Neural crest cell (in vitro differentiated cells): ENCODE measurements at regions not wholly inside any gene's neighbourhood (a gene's known extent, or its start where the extent isn't known, plus 50 kb on each side); places are given as distances from the start of the nearest gene placed in this dataset.

Experiments
- DNase-seq: peaks from one replicate; pipeline ENCODE4 v3.0.0; 2021; ENCODE audit warnings: low read depth, mixed read lengths, low spot score
- H3K27ac Mint-ChIP-seq: one replicate; pipeline ENCODE4 v1.8.0; 2021; ENCODE audit warnings: mild to moderate bottlenecking, mixed read lengths; ENCODE audit not compliant: unreplicated experiment
- H3K27me3 Mint-ChIP-seq: 2 replicates; pipeline ENCODE4 v1.8.0; 2021; ENCODE audit warnings: low read depth, mild to moderate bottlenecking, mixed read lengths
- H3K36me3 Mint-ChIP-seq: 2 replicates; pipeline ENCODE4 v1.8.0; 2021; ENCODE audit warnings: low read depth, mild to moderate bottlenecking, mixed read lengths
- H3K4me1 Mint-ChIP-seq: 2 replicates; pipeline ENCODE4 v1.8.0; 2021; ENCODE audit warnings: mixed read lengths
- H3K4me3 Mint-ChIP-seq: one replicate; pipeline ENCODE4 v1.8.0; 2021; ENCODE audit warnings: mild to moderate bottlenecking, mixed read lengths
- H3K9me3 Mint-ChIP-seq: 2 replicates; pipeline ENCODE4 v1.8.0; 2021; ENCODE audit warnings: mixed read lengths
- CTCF ChIP-seq: fragments of 200-600 bp; sonication (generic); conservative IDR thresholded peaks from 2 replicates; pipeline ENCODE4 v1.5.0; 2021; ENCODE audit warnings: antibody characterized with exemption, mild to moderate bottlenecking

- H3K27ac Mint-ChIP-seq = no peak overlapping the region
- no peaks in the 10 kb centered on the region for H3K27me3 Mint-ChIP-seq
- H3K9me3 Mint-ChIP-seq = peaks cover 12% of the 10 kb centered on the region
- peaks cover 4% of the 10 kb centered on the region for H3K36me3 Mint-ChIP-seq
- no peak overlapping the region for H3K4me3 Mint-ChIP-seq
- H3K4me1 Mint-ChIP-seq = peaks cover 13% of the 10 kb centered on the region
- no peak for TF ChIP-seq CTCF
- no peak for DNase-seq
These were observed 52.1 kb upstream of the RGMB start for GRCh38 chr5:98721231-98721928.

GRCh38 chr5:98722188-98722587 lies 51.3 kb upstream of the RGMB start:
- no peak for DNase-seq
- Mint-ChIP-seq H3K27me3 (no peaks in the 10 kb centered on the region), H3K36me3 (peaks cover 4% of the 10 kb centered on the region), H3K9me3 (peaks cover 12% of the 10 kb centered on the region), H3K27ac (no peak overlapping the region), H3K4me3 (no peak overlapping the region), H3K4me1 (peaks cover 13% of the 10 kb centered on the region)
- no peak for TF ChIP-seq CTCF

GRCh38 chr5:98723061-98723460 lies 50.4 kb upstream of the RGMB start:
- peaks cover 12% of the 10 kb centered on the region for H3K9me3 Mint-ChIP-seq
- H3K27me3 Mint-ChIP-seq = no peaks in the 10 kb centered on the region
- H3K4me1 Mint-ChIP-seq = peaks cover 13% of the 10 kb centered on the region
- peaks cover 4% of the 10 kb centered on the region for H3K36me3 Mint-ChIP-seq
- H3K27ac Mint-ChIP-seq = no peak overlapping the region
- no peak for DNase-seq
- no peak overlapping the region for H3K4me3 Mint-ChIP-seq
- TF ChIP-seq CTCF = no peak
